ENCODE measurements at regions not wholly inside any gene's neighbourhood (a gene's known extent, or its start where the extent isn't known, plus 50 kb on each side); places are given as distances from the start of the nearest gene placed in this dataset.

GRCh38 chr7:25347360-25348066 is 119.2 kb upstream of the NPVF start:
- no peak for TF ChIP-seq CTCF (IDR thresholded peaks at IDR 0.05)
- TF ChIP-seq POLR2A (IDR thresholded peaks at IDR 0.05): no peak

Measured in sigmoid colon (tissue), 3 donors.